NT2/D1 (cell line): ENCODE measurements at regions not wholly inside any gene's neighbourhood (a gene's known extent, or its start where the extent isn't known, plus 50 kb on each side); places are given as distances from the start of the nearest gene placed in this dataset.

ENCODE experiments used
- SUZ12 ChIP-seq: IDR thresholded peaks from 2 replicates; pipeline ENCODE4 v1.6.1; 2011; ENCODE audit not compliant: insufficient read length, insufficient read depth; ENCODE audit errors: extremely low read depth
- YY1 ChIP-seq: IDR thresholded peaks from 2 replicates; pipeline ENCODE4 v1.6.1; 2011; ENCODE audit not compliant: insufficient read length, insufficient read depth

- TF ChIP-seq SUZ12 (no peak), YY1 (no peak)
These were observed 273.9 kb upstream of the MAF start for GRCh38 chr16:79874391-79874790.
